ENCODE measurements at regions not wholly inside any gene's neighbourhood (a gene's known extent, or its start where the extent isn't known, plus 50 kb on each side); places are given as distances from the start of the nearest gene placed in this dataset.

GRCh38 chrX:143800150-143800549 is 79.6 kb upstream of the SPANXN2 start:
- H3K4me3 ChIP-seq (ENCODE audit: low read length), result no peak overlapping the region
- TF ChIP-seq CTCF (conservative IDR thresholded peaks at IDR 0.05; ENCODE audit: low read length), result no peak
- DNase-seq (ENCODE audit: low read depth), result no peak

- peak; percentile 22 for DNase-seq (ENCODE audit: low read depth)
- TF ChIP-seq CTCF (conservative IDR thresholded peaks at IDR 0.05; ENCODE audit: low read length), result peak; percentile 54
Measured at GRCh38 chrX:143788265-143788664, 67.7 kb upstream of the SPANXN2 start.

GRCh38 chrX:143787341-143787740 is 66.8 kb upstream of the SPANXN2 start:
- DNase-seq (ENCODE audit: low read depth), result no peak
- TF ChIP-seq CTCF (conservative IDR thresholded peaks at IDR 0.05; ENCODE audit: low read length), result no peak
- no peak overlapping the region for H3K4me3 ChIP-seq (ENCODE audit: low read length)

More at GRCh38 chrX:143788265-143788664, 67.7 kb upstream of the SPANXN2 start:
- H3K4me3 ChIP-seq (ENCODE audit: low read length), result no peak overlapping the region

GRCh38 chrX:143781103-143781502 is 60.6 kb upstream of the SPANXN2 start:
- TF ChIP-seq CTCF (conservative IDR thresholded peaks at IDR 0.05; ENCODE audit: low read length), result no peak
- peak; percentile 32 for DNase-seq (ENCODE audit: low read depth)
- H3K4me3 ChIP-seq (ENCODE audit: low read length), result no peak overlapping the region

Measured in AG10803 (cell line).